Dermis blood vessel endothelial cell (primary cell): ENCODE measurements at regions not wholly inside any gene's neighbourhood (a gene's known extent, or its start where the extent isn't known, plus 50 kb on each side); places are given as distances from the start of the nearest gene placed in this dataset.
A peak's percentile ranks its signal among the peaks of the same experiment; 100 is the strongest.
"Not testable (repeated sequence)": the region's sequence is repeated elsewhere in the genome, so short reads cannot be mapped to it uniquely, and the experiment has no call there.

ENCODE experiments used
- DNase-seq: peaks from one replicate; pipeline ENCODE4 v3.0.0; 2010

DNA sequence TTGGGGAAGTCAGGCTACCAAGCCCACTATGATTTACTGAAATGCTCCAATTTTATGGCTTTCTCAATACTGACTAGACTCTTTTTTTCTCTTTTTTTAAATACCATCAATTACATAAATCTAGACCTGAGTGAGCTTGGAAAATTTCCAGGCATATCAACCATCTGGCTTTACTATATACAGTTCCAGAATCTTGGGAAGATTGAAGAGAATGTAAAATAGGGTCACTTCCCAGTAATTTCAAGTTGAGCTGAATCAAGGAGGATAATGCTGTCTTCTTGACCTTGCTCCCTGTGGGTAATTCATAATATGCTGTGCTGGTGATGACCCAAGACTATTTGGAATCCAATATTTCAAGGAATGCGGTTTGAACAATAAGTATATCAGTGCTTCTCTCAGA, 108.1 kb downstream of the MAP3K21 start:
- DNase-seq, result no peak

DNA sequence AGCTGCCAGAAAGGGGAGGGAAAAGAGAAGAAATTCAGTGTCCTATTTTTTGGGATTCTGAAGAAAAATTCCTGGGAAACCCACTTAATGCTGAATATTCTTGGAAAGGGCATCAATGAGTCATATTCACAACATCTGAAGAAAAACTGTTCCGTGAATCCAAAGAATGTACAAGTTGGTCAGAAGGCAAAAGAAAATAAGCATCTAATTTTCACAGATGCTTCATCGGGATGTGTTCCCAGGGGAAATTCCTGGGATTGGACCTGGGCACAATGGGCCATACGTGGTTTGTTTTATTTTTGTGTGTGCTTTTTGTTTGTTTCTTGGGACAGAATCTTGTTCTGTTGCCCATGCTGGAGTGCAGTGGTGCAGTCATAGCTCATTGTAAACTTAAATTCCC, 112.2 kb downstream of the MAP3K21 start:
- DNase-seq, result no peak

DNA sequence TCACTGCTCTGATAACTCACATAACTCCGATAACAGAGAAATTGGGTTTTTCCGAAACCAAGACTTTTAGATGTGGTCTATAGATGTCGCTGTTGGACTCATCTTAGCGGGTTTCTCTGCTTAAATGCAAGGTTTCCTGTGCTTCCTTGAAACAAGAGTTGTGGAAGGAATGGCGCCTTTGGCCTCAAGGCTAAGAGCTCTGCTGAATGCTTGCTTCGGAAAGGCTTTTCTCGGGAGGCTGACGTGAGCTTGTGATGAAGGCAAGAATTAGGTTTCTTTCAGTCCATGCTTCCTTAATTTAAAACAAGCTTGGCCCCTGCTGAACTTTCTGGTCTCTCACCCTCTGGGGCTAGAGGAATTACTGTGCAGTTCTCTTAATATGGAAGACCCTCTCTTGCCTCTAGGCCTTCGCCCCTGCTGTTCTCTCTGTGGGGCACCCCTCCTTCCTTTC, 113.5 kb downstream of the MAP3K21 start:
- peak; percentile 33 for DNase-seq

DNA sequence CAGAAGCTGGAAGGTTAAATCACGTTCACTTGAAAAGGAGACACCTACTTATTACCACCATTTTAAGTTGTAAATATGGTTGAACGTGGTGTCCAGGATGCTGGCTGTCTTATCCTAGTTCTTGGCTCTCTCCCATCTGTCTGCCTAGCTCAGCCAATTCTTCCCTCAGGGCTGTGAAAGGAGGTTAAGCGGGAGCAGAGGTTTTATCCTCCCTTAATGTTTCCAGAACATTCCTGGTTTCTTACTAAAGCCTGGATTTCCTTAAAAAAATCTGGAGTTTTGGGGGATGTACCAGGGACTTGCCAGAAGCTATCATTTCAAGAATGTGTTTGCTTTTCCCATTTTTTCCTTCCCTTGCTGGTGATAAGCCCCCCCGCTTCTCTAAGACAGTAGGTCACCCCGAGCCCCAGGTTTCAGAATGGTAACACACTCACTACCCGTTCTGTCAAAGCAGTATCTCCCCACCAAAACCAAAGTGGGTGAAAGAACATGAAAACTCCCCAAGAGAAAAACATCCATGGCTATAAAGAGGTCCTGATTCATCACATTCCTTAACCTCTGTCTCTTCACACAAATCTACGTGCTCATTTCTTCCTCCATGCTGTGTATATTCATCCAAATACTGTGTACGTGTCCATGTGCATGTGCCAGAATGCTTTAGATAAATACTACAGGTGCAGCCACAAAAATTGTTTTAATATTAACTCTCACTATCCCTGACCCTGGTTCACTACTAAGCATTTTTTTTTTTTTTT, 114.7 kb downstream of the MAP3K21 start:
- DNase-seq, result no peak

DNA sequence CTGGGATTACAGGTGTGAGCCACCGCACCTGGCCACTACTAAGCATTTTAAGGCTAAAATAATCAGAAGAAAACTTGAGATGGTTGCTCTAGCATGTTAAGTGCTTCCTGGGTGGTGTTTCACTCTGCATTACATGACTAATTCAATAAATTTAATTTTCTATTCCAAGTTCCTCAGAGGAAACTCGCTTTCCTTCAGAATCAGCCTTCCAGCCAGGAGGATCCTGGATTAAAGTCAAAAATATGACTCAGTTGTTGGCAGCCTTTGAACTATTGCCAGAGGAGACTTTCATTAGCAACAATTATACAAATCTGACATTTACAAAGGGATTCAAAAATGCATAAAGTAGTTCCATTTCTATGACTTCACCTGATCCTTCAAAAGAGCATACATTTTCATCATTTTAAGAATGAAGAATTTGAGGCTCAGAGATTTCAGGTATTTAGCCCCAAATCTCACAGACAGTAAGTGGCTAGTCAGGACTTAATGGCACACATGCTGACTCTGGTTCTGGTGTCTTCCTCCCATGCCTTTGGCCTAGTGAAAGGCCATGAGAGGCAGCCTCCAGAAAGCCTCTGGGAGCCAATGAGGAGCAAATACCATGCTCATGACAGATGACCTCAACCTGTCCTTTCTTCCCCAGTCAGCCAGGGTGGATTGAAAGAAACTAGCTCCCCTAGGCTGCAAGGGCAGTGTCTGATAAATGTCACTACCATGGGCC, 115.7 kb downstream of the MAP3K21 start:
- no peak for DNase-seq

DNA sequence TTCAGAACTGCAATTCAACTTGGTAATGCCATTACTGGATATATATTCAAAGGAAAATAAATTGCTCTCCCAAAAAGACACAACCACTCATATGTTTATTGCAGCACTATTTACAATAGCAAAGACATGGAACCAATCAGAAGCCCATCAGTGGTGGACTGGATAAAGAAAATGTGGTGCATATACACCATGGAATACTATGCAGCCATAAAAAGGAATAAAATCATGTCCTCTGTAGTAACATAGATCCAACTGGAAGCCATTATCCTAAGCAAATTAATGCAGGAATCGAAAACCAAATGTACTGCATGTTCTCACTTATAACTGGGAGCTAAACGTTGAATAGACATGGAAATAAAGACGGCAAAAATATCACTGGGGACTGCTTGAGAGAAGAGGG, 117.0 kb downstream of the MAP3K21 start:
- no peak for DNase-seq

DNA sequence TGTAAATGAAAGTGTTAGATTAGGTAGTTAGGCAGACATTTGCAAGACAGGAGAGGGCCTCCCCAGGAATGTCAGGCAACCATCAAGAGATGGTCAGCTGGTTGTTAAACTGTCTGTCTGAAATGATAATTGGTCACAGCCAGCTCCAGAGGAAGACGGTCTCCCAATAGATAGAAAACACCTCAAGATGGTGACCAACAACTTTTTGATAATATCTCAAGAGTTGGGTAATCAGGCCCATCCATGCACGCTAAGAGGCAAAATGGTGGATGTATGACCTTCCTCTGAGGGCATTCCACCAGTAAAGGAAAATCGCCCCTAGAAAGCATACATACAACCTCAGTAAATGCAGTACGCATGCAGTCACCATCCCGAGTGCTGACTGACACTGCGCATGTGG, 118.2 kb downstream of the MAP3K21 start:
- no peak for DNase-seq

DNA sequence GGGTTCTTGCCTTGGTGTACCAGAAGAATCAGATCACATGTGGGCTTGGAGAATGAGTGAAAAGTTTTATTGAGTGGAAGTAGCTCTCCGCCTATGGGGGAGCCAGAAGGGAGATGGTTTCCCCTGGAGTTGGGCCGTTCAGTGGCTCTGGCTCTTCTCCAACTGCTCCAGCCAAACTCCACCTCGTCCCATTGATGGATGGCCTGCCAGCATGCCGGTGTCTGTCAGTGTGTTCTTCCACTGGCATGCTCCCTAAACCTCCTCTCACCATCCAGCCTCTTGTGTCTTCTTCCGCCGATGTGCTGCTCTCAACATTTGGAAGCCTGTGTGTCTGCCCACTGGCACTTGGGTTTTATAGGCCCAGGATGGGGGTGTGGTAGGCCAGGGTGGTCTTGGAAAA, 119.4 kb downstream of the MAP3K21 start:
- DNase-seq, result no peak

DNA sequence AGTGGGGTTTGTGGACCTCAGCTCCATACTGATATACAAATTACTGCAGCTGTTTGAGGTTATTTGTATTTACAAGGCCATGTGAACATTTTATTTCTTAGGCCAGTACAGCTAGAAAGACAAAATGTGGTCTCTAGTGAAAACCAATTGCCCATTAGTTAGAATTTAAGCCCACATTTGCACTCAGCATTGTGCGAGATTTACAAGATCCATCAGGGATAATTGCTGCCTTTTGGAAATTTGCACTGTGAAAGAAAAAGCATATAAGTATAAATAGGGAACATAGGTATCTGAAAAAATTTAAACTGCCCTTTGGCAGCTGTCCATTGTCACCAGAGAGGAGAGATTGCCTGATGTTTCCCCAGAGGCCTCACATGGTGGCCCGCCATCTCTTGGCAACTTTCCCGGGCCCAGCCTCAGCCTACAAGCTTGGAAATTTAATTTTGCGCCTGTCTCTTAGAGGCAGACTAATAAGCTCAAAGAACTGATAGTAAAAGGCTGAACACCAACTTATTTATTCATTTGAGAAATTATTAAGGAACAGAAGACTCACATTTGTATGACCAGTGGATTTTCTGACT, 120.7 kb downstream of the MAP3K21 start:
- no peak for DNase-seq

DNA sequence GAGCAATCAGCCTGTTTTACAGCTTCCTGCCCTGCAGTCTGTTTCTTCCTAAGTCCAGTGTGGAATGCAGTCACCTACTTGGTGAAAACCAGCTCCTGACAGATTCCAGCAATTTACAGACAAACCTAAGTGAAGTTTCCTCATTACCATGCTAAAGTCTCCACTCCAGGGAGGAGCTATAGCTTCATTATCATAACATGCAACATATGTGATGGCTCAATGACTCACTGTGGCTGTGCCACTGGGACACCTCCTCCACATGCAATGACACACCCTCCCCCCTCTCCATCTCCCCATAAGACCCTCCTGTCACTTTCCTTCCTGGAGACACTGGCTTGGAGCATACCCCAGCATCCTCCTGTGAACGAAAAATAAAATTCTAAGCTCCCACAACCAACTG, 125.2 kb downstream of the MAP3K21 start:
- no peak for DNase-seq

DNA sequence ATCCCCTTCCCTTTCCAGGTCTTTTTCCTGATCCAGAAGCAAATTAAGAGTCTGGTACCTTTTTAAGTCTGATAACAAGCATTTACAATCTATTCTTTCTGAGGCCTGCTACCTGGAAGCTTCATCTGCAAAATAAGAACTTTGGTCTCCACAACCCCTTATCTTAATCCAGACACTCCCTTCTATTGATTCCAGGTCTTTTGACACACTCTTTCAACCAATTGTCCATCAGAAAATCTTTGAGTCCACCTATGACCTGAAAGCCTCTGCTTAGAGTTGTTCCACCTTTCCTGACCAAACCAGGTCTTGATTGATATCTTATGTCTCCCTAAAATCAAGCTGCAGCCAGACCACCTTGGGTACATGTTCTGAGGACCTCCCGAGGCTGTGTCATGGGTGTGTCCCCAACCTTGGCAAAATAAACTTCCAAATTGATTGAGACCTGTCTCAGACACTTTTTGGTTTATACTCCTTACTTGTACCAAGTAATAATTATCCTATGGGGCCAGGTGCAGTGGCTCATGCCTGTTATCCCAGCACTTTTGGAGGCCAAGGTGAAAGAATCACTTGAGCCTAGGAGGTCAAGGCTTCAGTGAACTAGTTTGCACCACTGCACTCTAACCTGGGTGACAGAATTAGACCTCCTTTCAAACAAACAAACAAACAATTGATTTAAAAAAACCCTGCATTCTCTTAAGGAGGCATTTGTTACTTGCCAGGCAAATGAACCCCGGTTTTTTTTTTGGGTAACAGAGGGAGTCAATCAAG, 126.1 kb downstream of the MAP3K21 start:
- DNase-seq, result no peak

DNA sequence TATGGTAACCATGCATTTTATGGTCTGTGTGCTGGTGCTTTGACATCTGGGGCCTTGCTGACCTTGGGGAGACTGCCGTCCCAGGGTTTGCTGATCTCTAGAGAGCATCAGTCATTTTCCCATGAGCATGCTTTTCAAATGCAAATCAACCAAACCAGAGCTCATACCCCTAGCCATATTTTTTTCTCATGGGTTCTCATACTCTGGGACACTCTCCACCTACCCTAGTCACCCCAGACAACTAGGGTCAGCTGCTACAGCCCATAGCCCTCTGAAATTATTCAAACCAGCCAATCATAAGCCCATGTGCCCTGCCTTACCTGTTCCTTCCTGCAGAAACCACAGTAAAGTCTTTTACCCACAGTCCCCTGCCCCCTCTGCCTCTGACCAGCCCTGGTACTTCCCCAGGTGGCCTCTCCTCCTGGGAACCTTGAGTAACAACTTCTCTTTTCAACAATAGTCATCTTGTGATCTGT, 132.0 kb downstream of the MAP3K21 start:
- DNase-seq, result no peak

DNA sequence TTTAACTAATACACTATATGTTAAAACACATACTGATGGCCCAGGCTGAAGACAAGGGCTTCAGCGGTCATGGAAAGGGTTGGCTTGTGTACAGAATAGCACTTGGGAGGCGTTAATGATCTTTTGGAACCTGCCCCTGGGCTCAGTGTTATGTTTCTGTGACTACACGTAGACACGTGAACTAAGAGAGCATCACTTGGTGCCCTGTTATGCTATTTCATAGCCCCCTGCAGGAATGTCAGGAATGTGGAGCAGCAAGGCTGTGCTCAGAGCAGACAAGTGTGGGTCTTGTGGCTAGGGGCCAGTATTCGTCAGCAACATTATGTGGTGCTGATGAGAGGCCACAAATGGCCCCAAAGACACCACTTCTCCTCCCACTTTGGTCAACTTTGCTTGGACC, 132.4 kb downstream of the MAP3K21 start:
- no peak for DNase-seq

DNA sequence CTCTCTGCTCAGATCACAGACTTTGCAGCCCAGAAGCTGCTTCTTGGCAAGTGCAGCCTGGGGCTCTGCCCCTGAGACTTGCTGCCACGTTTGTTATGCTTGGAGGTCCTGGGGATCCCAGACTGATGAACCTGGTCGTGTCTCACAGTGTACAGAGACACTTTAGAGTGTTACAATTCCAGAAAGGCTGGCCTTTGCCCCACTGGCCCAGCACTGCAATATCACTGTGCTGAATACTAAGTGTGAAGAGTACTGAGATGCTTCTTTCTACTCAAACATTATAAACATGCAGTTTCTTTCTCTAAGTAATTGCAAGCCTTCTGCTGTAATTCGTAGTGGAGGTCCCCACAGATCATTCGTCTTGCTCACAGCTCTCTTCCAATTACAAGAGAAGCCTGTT, 133.2 kb downstream of the MAP3K21 start:
- no peak for DNase-seq

DNA sequence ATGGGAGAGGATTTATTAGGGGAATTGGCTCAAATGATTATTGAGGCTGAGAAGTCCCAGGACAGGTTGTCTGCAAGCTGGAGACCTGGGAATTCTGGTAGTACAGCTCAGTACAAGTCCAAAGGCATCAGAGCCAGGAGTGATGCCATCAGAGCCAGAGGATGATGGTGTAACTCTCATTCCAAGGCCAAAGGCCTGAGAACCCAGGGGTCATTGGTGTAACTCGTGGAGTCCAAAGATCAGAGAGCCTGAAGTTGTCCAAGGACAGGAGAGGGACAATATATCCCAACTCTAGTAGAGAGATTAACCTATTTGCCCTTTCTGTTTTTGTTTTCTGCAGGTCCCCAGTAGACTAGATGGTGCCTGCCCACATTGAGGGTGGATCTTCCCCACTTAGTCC, 134.3 kb downstream of the MAP3K21 start:
- no peak for DNase-seq

DNA sequence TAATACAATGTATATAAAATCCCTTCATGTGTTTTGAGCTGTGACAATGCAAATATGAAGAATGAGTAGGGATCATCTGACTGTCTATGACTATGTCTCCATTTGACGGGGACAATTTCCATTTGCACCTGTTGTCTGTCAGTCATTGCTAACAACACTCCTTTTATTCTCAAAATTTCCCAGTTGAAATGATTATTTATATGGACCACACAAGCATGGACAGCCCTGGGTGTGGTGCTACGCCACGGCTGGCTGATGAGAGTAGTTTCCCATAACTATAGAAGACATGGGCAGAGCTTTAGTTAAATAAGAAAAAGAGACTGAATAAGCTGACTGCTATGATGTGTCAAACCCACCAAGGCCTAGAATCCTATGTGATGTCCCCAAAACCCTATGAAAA, 135.8 kb downstream of the MAP3K21 start:
- DNase-seq, result no peak

DNA sequence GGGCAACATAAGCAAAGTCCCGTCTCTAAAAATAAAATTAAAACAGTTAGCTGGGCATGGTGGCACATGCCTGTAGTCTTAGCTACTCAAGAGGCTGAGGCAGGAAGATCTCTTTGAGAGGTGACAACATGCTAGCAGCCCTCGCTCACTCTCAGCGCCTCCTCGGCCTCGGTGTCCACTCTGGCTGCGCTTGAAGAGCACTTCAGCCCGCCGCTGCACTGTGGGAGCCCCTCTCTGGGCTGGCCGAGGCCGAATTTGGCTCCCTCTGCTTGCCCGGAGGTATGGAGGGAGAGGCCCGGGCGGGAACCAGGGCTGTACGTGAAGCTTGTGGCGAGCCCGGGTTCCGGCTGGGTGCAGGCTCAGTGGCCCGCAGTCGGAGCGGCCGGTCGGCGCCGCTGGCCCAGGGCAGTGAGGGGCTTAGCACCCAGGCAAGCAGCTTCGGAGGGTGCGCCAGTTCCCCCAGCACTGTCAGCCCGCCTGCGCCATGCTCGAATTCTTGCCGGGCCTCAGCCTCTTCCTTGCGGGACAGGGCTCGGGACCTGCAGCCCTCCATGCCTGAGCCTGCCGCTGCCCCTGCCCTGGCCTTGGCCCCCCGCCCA, 138.3 kb downstream of the MAP3K21 start:
- DNase-seq, result no peak

DNA sequence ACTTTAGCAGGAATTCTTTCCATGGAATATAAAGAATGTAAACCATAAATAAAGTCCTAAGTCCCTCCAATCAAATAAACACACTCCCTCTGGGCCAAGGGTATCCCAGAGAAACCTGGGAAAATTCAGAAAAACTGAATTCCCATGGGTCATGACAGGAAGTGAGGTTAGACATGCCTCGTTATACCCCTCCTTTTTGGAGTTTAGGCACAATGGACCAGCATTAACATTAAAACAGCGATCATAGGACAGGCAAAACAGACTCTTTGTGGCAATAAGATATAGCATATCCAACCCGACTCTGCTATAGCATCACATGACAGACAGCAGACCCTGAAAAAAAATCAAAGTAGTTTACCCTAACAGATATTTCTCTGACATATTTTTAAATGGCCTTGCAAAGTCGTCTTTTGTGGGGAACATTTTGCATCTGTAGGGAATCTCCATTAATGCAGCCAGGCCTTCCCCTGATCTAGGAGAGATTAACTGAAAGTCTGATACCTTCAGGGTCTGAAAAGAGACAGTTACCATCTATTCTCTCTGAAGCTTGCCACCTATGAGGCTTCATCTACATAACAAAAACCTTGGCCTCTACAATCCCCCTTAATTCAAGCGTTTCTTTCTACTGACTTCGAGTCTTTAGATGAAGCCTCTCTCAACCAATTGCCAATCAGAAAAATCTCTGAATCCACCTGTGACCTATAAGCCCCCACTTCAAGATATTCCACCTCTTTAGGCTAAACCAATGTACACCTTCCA, 143.0 kb upstream of the KCNK1 start:
- no peak for DNase-seq

DNA sequence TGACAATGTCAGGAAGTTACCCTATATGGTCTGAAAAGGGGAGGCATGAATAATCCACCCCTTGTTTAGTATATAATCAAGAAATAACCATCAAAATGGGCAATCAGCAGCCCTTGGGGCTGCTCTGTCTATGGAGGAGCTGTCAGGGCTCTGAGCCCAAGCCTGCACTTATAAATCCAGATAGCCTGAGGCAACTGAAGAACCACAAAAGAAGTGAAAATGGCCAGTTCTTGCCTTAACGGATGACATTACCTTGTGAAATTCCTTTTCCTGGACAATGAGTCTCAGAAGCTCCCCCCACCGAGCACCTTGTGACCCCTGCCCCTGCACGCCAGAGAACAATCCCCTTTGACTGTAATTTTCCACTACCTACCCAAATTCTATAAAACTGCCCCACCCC, 142.1 kb upstream of the KCNK1 start:
- not testable (repeated sequence) for DNase-seq

DNA sequence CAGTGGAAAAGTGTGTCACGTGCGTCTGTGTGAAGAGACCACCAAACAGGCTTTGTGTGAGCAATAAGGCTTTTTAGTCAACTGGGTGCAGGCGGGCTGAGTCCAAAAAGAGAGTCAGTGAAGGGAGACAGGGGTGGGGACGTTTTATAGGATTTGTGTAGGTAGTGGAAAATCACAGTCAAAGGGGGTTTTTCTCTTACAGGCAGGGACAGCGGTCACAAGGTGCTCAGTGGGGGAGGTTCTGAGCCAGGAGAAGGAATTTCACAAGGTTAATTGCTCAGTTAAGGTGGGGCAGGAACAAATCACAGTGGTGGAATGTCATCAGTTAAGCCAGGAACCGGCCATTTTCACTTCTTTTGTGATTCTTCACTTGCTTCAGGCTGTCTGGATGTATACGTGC, 141.1 kb upstream of the KCNK1 start:
- DNase-seq, result not testable (repeated sequence)

DNA sequence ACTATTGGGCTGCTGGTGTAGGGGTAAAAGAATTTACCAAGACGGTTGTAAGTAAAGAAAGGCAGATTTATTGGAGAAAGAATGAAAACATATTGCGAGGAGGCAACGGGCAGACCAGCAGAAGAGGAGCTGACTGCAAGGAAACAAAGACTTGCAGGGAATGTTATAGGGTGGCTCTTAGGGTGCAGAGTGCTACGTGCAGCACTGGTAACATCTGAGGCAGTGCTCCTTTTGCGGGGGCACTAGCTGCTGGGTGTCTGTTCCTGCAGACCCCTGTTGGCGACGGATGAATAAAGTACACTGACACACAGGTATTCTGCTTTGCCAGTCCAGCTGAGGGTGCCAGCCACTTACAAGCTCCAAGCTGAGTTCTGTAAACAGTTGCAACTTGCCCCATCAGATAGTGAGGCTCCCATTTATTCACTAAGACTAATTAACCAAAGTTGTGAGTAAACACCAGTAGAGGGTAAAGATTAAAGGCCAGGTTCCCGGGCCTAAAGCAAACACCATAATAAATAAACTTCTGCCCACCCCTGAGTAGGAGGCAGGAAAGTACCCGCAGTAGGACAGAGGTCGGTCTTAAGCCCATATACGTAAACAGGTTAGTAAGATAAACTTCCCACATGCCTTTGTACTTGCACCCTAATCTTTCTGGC, 140.2 kb upstream of the KCNK1 start:
- DNase-seq, result no peak
